ENCODE measurements at regions not wholly inside any gene's neighbourhood (a gene's known extent, or its start where the extent isn't known, plus 50 kb on each side); places are given as distances from the start of the nearest gene placed in this dataset.

GRCh38 chr4:20640989-20641388 lies 59.3 kb upstream of the PACRGL start:
- no peak for DNase-seq (ENCODE audit: low read depth, low spot score)
- no peaks in the 10 kb centered on the region for H3K36me3 ChIP-seq (ENCODE audit: control insufficient read depth, insufficient read depth, low read length)
- ATAC-seq, result no peak
- ChIA-PET CTCF (no interaction called here), POLR2A (no interaction called here)
- no peaks in the 10 kb centered on the region for H3K9me3 ChIP-seq (ENCODE audit: control insufficient read depth, insufficient read depth, low read depth, low read length)
- BruUV-seq (replicated peaks), result no TSS peak
- H3K4me1 ChIP-seq (ENCODE audit: control insufficient read depth, insufficient read depth, low read length), result no peaks in the 10 kb centered on the region
- no peak overlapping the region for H3K4me3 ChIP-seq (ENCODE audit: low read depth in 2 of 2, low read length in 2 of 2)
- no peaks in the 10 kb centered on the region for H3K27me3 ChIP-seq (ENCODE audit: control insufficient read depth, insufficient read depth, low read length)
- TF ChIP-seq REST (IDR thresholded peaks at IDR 0.05; ENCODE audit: insufficient read depth in 1 of 2, low read depth in 2 of 2, low read length in 1 of 2) (no peak), POLR2AphosphoS5 (IDR thresholded peaks at IDR 0.05; ENCODE audit: low read depth, low read length) (no peak), CTCF (IDR thresholded peaks at IDR 0.05) (no peak)
- H3K27ac ChIP-seq (ENCODE audit: low read length), result no peak overlapping the region
- intact Hi-C loops (cut with micrococcal nuclease; ENCODE audit: unreplicated experiment) (no loop called here), in situ Hi-C loops (cut with HindIII; ENCODE audit: low pct_unique_long_range_greater_than_20kb, low sequenced_read_pairs) (no loop called here)

- no peak for DNase-seq (ENCODE audit: low read depth, low spot score)
- Histone ChIP-seq H3K27me3 (ENCODE audit: control insufficient read depth, insufficient read depth, low read length) (no peaks in the 10 kb centered on the region), H3K36me3 (ENCODE audit: control insufficient read depth, insufficient read depth, low read length) (no peaks in the 10 kb centered on the region), H3K9me3 (ENCODE audit: control insufficient read depth, insufficient read depth, low read depth, low read length) (no peaks in the 10 kb centered on the region), H3K4me3 (ENCODE audit: low read depth in 2 of 2, low read length in 2 of 2) (no peak overlapping the region), H3K27ac (ENCODE audit: low read length) (no peak overlapping the region), H3K4me1 (ENCODE audit: control insufficient read depth, insufficient read depth, low read length) (no peaks in the 10 kb centered on the region)
- TF ChIP-seq POLR2AphosphoS5 (IDR thresholded peaks at IDR 0.05; ENCODE audit: low read depth, low read length) (no peak), CTCF (IDR thresholded peaks at IDR 0.05) (no peak), REST (IDR thresholded peaks at IDR 0.05; ENCODE audit: insufficient read depth in 1 of 2, low read depth in 2 of 2, low read length in 1 of 2) (no peak), TCF7L2 (IDR thresholded peaks at IDR 0.05; ENCODE audit: low read depth, low read length) (no peak)
- in situ Hi-C loops (cut with HindIII; ENCODE audit: low pct_unique_long_range_greater_than_20kb, low sequenced_read_pairs), result no loop called here
- ChIA-PET CTCF (no interaction called here), POLR2A (no interaction called here)
- no TSS peak for BruUV-seq (replicated peaks)
- intact Hi-C loops (cut with micrococcal nuclease; ENCODE audit: unreplicated experiment), result no loop called here
- no peak for ATAC-seq
Observed at GRCh38 chr4:20641976-20642375, 58.3 kb upstream of the PACRGL start.
